Adrenal gland (tissue), 9 donors: ENCODE measurements at regions not wholly inside any gene's neighbourhood (a gene's known extent, or its start where the extent isn't known, plus 50 kb on each side); places are given as distances from the start of the nearest gene placed in this dataset.
"Not testable (repeated sequence)": the region's sequence is repeated elsewhere in the genome, so short reads cannot be mapped to it uniquely, and the experiment has no call there.

Experiments used
- DNase-seq, 7 donors: peaks; one replicate each; pipeline ENCODE4 v3.0.0-alpha.2; 2019 to 2020
- H3K27ac ChIP-seq, 5 donors: fragments of 200-600 bp; sonication (generic) in 4 of 5; 1 replicate in 3 of 5; 2 replicates in 2 of 5; pipeline versions ENCODE4 v1.5.1 to v1.8.0; 2016 to 2020; ENCODE audit warnings: mild to moderate bottlenecking in 1 of 5
- H3K27me3 ChIP-seq: fragments of 200-600 bp; 2 replicates; pipeline ENCODE4 v1.8.0; 2021
- H3K36me3 ChIP-seq, 2 donors: fragments of 200-600 bp; replicated peaks in 1 of 2; 1 replicate in 1 of 2; 2 replicates in 1 of 2; pipeline versions ENCODE4 v1.5.1 to v1.8.0; 2018 to 2022
- H3K4me1 ChIP-seq, 2 donors: fragments of 200-600 bp; replicated peaks in 1 of 2; 1 replicate in 1 of 2; 2 replicates in 1 of 2; pipeline versions ENCODE4 v1.5.1 to v1.8.0; 2018 to 2021
- H3K4me3 ChIP-seq, 4 donors: fragments of 200-600 bp; sonication (generic) in 3 of 4; one replicate each; pipeline ENCODE4 v1.5.1; 2016 to 2018
- H3K9me3 ChIP-seq, 3 donors: fragments of 200-600 bp; sonication (generic) in 1 of 3; replicated peaks in 1 of 3; 1 replicate in 2 of 3; 2 replicates in 1 of 3; pipeline versions ENCODE4 v1.5.1 to v1.8.0; 2016 to 2021
- POLR2A ChIP-seq, 2 donors: fragments of 450-650 bp; IDR thresholded peaks; one replicate each; pipeline ENCODE4 v1.6.1; 2017; ENCODE audit warnings: antibody characterized with exemption in 2 of 2, mild to moderate bottlenecking in 2 of 2, moderate library complexity in 1 of 2
- WGBS, 4 donors: extraction: QIAGEN DNeasy Blood & Tissue Kit in 2 of 4; methylation state at CpG; one replicate each; pipeline versions ENCODE4 v1.1.5 to v1.1.7; 2013 to 2017; 5-methylcytosine and 5-hydroxymethylcytosine counted together
- intact Hi-C, 2 donors: fragments of 100-400 bp; cut with DNase I; formaldehyde crosslinking; loops; one replicate each; pipeline versions ENCODE4 v1.14.1 to v1.15.0; 2022 to 2023
- TF ChIP-seq, protein P1 (sequence below), 6 experiments: fragments of 450-650 bp in 4 of 6; fragments of 200-600 bp in 2 of 6; sonication (generic) in 1 of 6; IDR thresholded peaks; 1 replicate in 5 of 6; 2 replicates in 1 of 6; pipeline versions ENCODE4 v1.5.1 to v1.8.0; 2016 to 2021; ENCODE audit warnings: antibody characterized with exemption in 6 of 6, mild to moderate bottlenecking in 2 of 6, moderate library complexity in 1 of 6
- donor health status: healthy with polysubstance abuse.
- donor health status: Bipolar disorder and iron deficiency.
- donor health status: DM: yes; HTN: yes; CAD: no.
- donor health status: DM: no; HTN: no; CAD: no.
- donor health status: DM: no; HTN: no; CAD: no.

DNA sequence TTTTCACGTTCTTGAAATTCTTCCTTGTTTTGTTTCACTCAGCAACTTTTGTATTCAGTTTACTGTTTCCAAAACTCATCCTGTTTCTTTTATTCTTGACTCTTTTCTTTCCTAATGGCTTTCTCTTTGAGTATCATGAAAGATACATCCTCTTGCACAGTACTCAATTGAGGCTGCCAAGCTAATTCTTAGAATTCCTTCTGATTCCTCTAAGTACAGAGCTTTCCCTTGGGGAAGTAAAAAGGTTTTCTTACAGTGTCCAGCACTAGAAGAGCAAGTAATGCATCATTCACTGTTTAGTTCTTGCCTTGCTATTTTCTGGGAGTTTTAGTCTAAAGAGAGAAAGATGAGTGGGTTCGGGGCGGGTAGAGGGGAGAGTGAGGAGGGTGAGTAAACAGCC is 154.1 kb downstream of the NEDD1 start:
- intact Hi-C loops: no loop called here
- no peak overlapping the region for H3K27ac ChIP-seq
- no peak for TF ChIP-seq POLR2A (IDR thresholded peaks at IDR 0.05)
- TF ChIP-seq, protein P1, sequence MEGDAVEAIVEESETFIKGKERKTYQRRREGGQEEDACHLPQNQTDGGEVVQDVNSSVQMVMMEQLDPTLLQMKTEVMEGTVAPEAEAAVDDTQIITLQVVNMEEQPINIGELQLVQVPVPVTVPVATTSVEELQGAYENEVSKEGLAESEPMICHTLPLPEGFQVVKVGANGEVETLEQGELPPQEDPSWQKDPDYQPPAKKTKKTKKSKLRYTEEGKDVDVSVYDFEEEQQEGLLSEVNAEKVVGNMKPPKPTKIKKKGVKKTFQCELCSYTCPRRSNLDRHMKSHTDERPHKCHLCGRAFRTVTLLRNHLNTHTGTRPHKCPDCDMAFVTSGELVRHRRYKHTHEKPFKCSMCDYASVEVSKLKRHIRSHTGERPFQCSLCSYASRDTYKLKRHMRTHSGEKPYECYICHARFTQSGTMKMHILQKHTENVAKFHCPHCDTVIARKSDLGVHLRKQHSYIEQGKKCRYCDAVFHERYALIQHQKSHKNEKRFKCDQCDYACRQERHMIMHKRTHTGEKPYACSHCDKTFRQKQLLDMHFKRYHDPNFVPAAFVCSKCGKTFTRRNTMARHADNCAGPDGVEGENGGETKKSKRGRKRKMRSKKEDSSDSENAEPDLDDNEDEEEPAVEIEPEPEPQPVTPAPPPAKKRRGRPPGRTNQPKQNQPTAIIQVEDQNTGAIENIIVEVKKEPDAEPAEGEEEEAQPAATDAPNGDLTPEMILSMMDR (IDR thresholded peaks at IDR 0.05): no peak
- H3K4me1 ChIP-seq: no peaks in the 10 kb centered on the region
- H3K4me3 ChIP-seq: no peak overlapping the region
- no peaks in the 10 kb centered on the region for H3K9me3 ChIP-seq
- H3K36me3 ChIP-seq: no peaks in the 10 kb centered on the region
- WGBS, 4 donors: 38 to 53% (median 45%) methylated on average over 3 of the region's 3 CpGs
- no peaks in the 10 kb centered on the region for H3K27me3 ChIP-seq
- no peak for DNase-seq

GRCh38 chr12:97063292-97063935 is 156.4 kb downstream of the NEDD1 start:
- H3K27me3 ChIP-seq: no peaks in the 10 kb centered on the region
- no peak for TF ChIP-seq POLR2A (IDR thresholded peaks at IDR 0.05)
- TF ChIP-seq, protein P1 (IDR thresholded peaks at IDR 0.05): no peak
- no peaks in the 10 kb centered on the region for H3K9me3 ChIP-seq
- H3K4me3 ChIP-seq: no peak overlapping the region
- H3K36me3 ChIP-seq: no peaks in the 10 kb centered on the region
- intact Hi-C loops: no loop called here
- no peak overlapping the region for H3K27ac ChIP-seq
- DNase-seq: no peak
- 68 to 79% (median 74%) methylated on average over 1 of the region's 1 CpG for WGBS, 4 donors
- H3K4me1 ChIP-seq: no peaks in the 10 kb centered on the region

DNA sequence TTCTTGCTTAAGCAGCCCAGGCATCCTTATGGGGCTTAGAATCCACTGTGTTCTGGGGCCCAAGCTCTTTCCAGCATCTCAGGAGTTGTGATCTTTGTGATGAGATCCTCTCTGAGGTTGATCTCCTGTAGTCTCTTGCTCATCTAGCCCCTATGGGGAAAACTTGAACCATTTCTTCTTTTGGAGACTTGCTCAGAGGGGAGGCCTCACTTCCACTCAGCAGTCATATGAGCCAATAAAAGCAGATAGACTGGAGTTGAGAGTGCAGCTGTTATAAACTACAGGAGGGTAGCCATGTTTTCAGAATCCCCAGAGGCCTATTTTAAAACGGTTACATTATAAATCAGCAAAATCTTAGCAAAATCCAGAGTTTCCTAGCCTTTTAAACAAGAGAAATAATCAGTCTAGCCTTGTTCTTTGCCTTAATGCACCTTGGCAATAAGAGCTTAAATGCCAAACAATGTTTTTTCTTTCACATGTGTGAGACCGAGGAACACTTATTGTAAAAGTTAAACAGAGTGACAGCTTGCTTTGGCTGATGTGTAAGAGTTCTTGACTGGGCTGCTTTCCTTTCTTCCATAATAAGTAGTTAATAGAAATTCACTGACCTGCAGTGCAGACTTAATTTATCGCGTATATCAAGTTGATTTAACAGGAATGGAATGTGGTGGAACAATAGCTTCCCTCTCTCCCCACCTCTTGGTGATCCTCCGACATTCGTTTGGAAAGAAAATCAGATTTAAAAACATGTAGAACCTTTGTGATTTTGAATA is 168.3 kb downstream of the NEDD1 start:
- Histone ChIP-seq H3K4me1 (no peaks in the 10 kb centered on the region), H3K9me3 (no peaks in the 10 kb centered on the region), H3K27ac (no peak overlapping the region), H3K4me3 (no peak overlapping the region), H3K36me3 (no peaks in the 10 kb centered on the region), H3K27me3 (no peaks in the 10 kb centered on the region)
- 56 to 59% (median 57%) methylated on average over 6 of the region's 6 CpGs for WGBS, 4 donors
- intact Hi-C loops: no loop called here
- no peak for TF ChIP-seq POLR2A (IDR thresholded peaks at IDR 0.05)
- TF ChIP-seq, protein P1 (IDR thresholded peaks at IDR 0.05): no peak
- no peak for DNase-seq

DNA sequence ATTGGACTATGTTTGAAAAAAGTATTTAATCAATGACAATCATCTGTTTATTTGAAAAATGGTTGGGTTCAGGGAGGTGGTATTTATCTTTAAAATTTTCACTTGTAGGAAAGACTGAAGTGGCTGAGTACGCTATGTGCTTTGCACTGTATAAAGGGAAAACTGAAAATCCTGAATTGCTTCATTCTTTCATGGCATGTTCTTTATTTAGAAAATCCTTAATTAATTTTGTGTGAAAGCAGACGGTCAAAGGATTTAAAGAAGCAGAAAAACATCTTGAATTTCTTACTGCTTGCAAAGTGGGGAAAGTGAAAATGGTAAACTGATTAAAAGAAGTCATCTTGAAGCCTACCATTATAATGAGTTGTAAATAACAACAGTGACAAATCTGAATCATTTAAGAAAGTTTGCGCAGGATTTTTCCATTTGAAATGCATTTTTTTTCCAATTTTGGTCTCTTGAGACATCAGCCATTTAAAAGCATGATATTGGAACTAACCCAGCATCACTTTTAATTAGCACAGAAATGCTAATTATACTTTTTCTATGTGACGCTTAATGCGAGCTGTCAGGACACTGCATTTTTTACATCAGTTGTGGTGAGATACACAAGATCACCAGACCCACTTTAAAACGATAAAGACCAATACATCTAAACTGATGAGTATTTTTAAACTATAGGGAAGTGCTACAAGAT is 169.0 kb downstream of the NEDD1 start:
- no peak for DNase-seq
- intact Hi-C loops: no loop called here
- H3K4me3 ChIP-seq: no peak overlapping the region
- H3K9me3 ChIP-seq: no peaks in the 10 kb centered on the region
- no peak for TF ChIP-seq POLR2A (IDR thresholded peaks at IDR 0.05)
- TF ChIP-seq, protein P1 (IDR thresholded peaks at IDR 0.05): no peak
- H3K27ac ChIP-seq: no peak overlapping the region
- no peaks in the 10 kb centered on the region for H3K4me1 ChIP-seq
- H3K36me3 ChIP-seq: no peaks in the 10 kb centered on the region
- 75 to 78% (median 76%) methylated on average over 6 of the region's 6 CpGs for WGBS, 4 donors
- H3K27me3 ChIP-seq: no peaks in the 10 kb centered on the region

GRCh38 chr12:97076912-97077311 is 169.9 kb downstream of the NEDD1 start:
- intact Hi-C loops, H3K4me1 ChIP-seq, H3K27me3 ChIP-seq, H3K36me3 ChIP-seq, DNase-seq, H3K9me3 ChIP-seq, H3K27ac ChIP-seq, H3K4me3 ChIP-seq: not testable (repeated sequence)
- WGBS, 4 donors: 84 to 89% (median 85%) methylated on average over 9 of the region's 9 CpGs
